Inferior parietal cortex (tissue), 1 donor: ENCODE measurements at regions not wholly inside any gene's neighbourhood (a gene's known extent, or its start where the extent isn't known, plus 50 kb on each side); places are given as distances from the start of the nearest gene placed in this dataset.
"Not testable (repeated sequence)": the region's sequence is repeated elsewhere in the genome, so short reads cannot be mapped to it uniquely, and the experiment has no call there.

Source experiments
- DNase-seq: peaks from one replicate; pipeline ENCODE4 v3.0.0-alpha.2; 2016; ENCODE audit errors: extremely low spot score

DNA sequence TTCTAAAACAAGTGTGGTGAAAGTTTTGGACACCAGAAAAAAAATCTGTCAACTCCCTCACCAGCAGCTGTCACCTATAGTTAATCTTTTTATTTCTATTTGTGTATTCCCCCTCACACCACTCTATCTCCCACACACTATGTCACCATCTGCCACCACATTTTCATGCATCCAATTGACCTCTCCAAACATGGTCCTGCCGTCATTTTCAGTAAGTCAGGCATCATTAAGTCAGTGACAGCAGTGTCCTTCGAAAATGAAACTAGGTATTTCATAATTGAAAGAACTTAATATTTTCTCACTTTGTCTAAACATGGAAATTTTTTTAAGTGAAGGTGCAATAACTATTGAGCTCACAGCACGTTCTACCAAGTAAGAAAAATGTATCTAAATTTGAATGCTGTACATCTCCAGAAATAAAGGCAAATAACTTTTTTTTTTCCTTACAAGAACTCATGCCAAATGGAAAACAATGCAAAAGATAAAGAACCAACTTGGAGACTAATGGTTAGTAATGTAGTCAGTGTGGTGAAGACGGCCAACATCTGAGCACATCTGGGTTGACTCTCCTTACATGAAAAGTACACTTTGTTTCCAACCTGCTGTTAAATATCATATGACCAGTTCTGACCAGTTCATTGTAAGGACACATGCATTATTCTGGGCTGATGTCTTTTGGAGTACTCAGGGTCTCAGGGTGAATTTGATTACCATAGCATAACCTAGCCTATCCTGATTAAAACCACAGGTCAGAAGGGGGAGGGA, 623.3 kb upstream of the MANEA start:
- peak; percentile 20 for DNase-seq

DNA sequence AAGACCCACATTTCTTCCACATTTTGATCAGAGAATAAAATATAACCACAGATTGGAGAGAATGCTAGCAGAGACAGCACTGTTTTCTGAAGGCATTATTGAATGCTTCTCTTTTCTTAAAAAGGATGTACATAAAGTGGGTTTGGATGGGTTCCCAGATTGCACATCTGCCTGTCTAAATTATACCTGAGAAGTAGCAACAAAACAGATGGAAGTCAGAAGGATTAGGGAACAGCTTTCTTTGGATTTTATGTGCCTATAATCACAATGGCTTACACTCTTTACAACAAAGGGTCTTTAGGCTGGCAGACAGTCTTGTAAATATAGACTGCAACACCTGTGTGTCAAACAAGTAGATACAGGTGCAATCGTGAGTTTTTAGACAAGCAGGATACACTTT, 622.2 kb upstream of the MANEA start:
- peak; percentile 17 for DNase-seq

DNA sequence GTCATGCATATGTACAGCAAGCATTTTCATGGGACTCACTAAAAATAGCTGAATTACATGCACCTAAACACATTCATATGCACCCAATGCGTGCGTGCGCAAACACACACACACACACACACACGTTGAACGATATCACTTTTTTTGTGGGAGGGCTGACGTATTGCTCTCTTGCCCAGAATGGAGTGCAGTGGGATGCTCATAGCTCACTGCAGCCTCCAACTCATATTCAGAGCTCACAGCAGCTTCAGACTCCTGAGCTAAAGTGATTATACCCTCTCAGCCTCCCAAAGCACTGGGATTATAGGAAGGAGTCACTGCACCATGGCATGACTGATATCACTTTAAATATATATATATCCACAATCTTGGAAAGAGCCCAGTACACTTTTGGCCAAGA, 620.4 kb upstream of the MANEA start:
- no peak for DNase-seq

DNA sequence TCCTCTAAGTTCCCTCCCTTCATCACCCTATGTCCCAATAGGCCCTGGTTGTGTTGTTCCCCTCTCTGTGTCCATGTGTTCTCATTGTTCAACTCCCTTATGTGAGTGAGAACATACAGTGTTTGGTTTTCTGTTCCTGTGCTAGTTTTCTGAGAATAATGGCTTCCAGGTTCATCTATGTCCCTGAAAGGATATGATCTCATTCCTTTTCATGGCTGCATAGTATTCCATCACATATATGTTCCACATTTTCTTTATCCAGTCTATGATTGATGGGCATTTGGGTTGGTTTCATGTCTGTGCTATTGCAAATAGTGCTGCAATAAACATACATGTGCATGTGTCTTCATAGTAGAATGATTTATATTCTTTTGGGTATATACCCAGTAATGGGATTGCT, 612.6 kb upstream of the MANEA start:
- DNase-seq: not testable (repeated sequence)

DNA sequence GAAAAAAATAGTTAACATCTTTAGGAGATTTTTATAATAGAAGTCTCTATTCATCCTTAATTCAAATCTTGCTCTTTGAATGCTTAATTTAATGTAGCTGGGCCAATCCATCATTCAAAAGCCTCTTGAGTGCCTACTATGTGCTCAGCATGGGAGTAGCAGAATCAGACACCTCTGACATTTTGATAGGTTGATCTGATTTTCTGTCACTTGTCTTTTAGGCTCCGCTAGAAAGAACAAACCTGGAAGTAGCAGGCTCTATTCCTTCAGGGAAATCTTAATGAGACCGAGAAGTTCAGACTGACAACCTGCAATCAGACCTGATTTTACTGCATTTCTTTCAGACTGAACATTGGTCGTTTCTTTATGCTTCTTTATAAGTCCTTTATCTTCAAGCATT, 588.6 kb upstream of the MANEA start:
- DNase-seq: no peak

DNA sequence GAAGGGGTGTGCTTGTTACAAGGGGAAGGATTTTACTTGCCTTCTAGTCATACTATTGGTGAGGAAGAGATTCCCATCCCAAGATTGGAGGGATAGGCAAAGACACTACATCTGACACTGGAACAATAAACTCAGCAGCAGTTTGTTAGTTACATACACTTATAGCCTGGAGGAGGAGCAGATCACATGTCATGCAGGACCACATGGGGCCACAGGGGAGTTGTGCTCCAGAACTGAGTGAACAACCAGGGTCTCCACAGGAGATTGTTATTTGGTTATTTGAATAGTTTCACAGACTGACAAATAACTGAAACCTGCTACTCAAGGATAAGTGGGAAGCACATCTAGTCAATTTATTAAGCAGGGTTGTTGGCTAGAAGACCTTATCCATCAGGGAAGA, 559.4 kb upstream of the MANEA start:
- no peak for DNase-seq
